SU-DHL-6 (cell line): ENCODE measurements at regions not wholly inside any gene's neighbourhood (a gene's known extent, or its start where the extent isn't known, plus 50 kb on each side); places are given as distances from the start of the nearest gene placed in this dataset.

Experiments
- CTCF ChIP-seq: fragments of 200-600 bp; sonication (generic); IDR thresholded peaks from one replicate; pipeline ENCODE4 v1.5.1; 2017; ENCODE audit warnings: antibody characterized with exemption, mild to moderate bottlenecking, low read length, moderate library complexity; ENCODE audit not compliant: insufficient read depth, poor library complexity, severe bottlenecking
- EZH2phosphoT487 ChIP-seq: fragments of 200-600 bp; sonication (generic), shearing (Covaris generic); conservative IDR thresholded peaks from 2 replicates; pipeline ENCODE4 v1.6.1; 2018; ENCODE audit warnings: mild to moderate bottlenecking, antibody characterized with exemption, low read length, moderate library complexity, mixed read lengths

GRCh38 chr13:38017320-38017719 is 147.7 kb upstream of the TRPC4 start:
- no peak for TF ChIP-seq CTCF
- TF ChIP-seq EZH2phosphoT487, result no peak
